ENCODE measurements at regions not wholly inside any gene's neighbourhood (a gene's known extent, or its start where the extent isn't known, plus 50 kb on each side); places are given as distances from the start of the nearest gene placed in this dataset.
"Not testable (repeated sequence)": the region's sequence is repeated elsewhere in the genome, so short reads cannot be mapped to it uniquely, and the experiment has no call there.

GRCh38 chr7:68250143-68250542 lies 1253.5 kb downstream of the TYW1 start:
- no peak for DNase-seq

GRCh38 chr7:68254815-68255214 lies 1258.2 kb downstream of the TYW1 start:
- not testable (repeated sequence) for DNase-seq

GRCh38 chr7:68256295-68256694 lies 1259.7 kb downstream of the TYW1 start:
- no peak for DNase-seq

- DNase-seq = no peak
Measured at GRCh38 chr7:68258609-68259008, 1262.0 kb downstream of the TYW1 start.

GRCh38 chr7:68265258-68265657 lies 1268.6 kb downstream of the TYW1 start:
- no peak for DNase-seq

GRCh38 chr7:68266004-68266579 lies 1269.5 kb downstream of the TYW1 start:
- no peak for DNase-seq

GRCh38 chr7:68267486-68267885 lies 1270.9 kb downstream of the TYW1 start:
- no peak for DNase-seq

- DNase-seq = no peak
Measured at GRCh38 chr7:68269405-68269804, 1272.8 kb downstream of the TYW1 start.

GRCh38 chr7:68272507-68272906 lies 1275.9 kb downstream of the TYW1 start:
- DNase-seq = no peak

- DNase-seq = no peak
Measured at GRCh38 chr7:68276725-68277124, 1280.1 kb downstream of the TYW1 start.

- DNase-seq = no peak
Measured at GRCh38 chr7:68279827-68280400, 1283.3 kb downstream of the TYW1 start.

- no peak for DNase-seq
Measured at GRCh38 chr7:68280931-68281330, 1284.3 kb downstream of the TYW1 start.

GRCh38 chr7:68288144-68288593 lies 1291.5 kb downstream of the TYW1 start:
- no peak for DNase-seq

GRCh38 chr7:68291710-68292109 lies 1295.1 kb downstream of the TYW1 start:
- DNase-seq = no peak

GRCh38 chr7:68295386-68295785 lies 1298.8 kb downstream of the TYW1 start:
- DNase-seq = no peak

- no peak for DNase-seq
Measured at GRCh38 chr7:68304536-68304935, 1293.7 kb upstream of the AUTS2 start.

GRCh38 chr7:68306692-68307107 lies 1291.6 kb upstream of the AUTS2 start:
- DNase-seq = no peak

- no peak for DNase-seq
Measured at GRCh38 chr7:68309271-68309670, 1289.0 kb upstream of the AUTS2 start.

GRCh38 chr7:68309806-68310205 lies 1288.5 kb upstream of the AUTS2 start:
- DNase-seq = no peak

- no peak for DNase-seq
Measured at GRCh38 chr7:68311958-68312357, 1286.3 kb upstream of the AUTS2 start.

- DNase-seq = no peak
Measured at GRCh38 chr7:68313806-68314205, 1284.5 kb upstream of the AUTS2 start.

- DNase-seq = no peak
Measured at GRCh38 chr7:68314208-68314607, 1284.1 kb upstream of the AUTS2 start.

- no peak for DNase-seq
Measured at GRCh38 chr7:68317476-68317875, 1280.8 kb upstream of the AUTS2 start.

- no peak for DNase-seq
Measured at GRCh38 chr7:68319061-68319460, 1279.2 kb upstream of the AUTS2 start.

- no peak for DNase-seq
Measured at GRCh38 chr7:68321076-68321639, 1277.1 kb upstream of the AUTS2 start.
